ENCODE measurements at regions not wholly inside any gene's neighbourhood (a gene's known extent, or its start where the extent isn't known, plus 50 kb on each side); places are given as distances from the start of the nearest gene placed in this dataset.

DNA sequence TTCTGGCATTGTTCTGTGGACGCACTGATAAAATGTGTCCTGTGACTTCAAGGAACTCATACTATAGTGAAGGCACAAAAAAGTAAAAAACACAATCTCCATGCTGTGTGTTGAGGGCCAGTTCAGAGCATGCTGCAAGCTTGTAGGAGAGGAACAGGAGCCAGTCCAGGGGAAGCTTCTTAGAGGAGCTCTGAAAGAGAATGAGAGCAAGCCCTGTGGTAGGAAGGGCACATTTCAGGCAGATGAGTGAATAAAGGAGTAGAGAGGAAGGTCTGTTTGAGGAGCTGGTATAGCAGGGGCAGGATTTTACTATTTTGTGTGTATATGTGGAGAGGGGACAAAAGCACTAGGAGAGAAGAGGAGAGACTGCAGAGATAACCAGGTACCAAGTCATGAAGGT, 478.3 kb downstream of the ZEB2 start:
- TF ChIP-seq, protein P1, sequence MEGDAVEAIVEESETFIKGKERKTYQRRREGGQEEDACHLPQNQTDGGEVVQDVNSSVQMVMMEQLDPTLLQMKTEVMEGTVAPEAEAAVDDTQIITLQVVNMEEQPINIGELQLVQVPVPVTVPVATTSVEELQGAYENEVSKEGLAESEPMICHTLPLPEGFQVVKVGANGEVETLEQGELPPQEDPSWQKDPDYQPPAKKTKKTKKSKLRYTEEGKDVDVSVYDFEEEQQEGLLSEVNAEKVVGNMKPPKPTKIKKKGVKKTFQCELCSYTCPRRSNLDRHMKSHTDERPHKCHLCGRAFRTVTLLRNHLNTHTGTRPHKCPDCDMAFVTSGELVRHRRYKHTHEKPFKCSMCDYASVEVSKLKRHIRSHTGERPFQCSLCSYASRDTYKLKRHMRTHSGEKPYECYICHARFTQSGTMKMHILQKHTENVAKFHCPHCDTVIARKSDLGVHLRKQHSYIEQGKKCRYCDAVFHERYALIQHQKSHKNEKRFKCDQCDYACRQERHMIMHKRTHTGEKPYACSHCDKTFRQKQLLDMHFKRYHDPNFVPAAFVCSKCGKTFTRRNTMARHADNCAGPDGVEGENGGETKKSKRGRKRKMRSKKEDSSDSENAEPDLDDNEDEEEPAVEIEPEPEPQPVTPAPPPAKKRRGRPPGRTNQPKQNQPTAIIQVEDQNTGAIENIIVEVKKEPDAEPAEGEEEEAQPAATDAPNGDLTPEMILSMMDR (conservative IDR thresholded peaks at IDR 0.05; ENCODE audit: low read depth, low read length), result no peak
- TF ChIP-seq EZH2phosphoT487 (IDR thresholded peaks at IDR 0.05; ENCODE audit: borderline replicate concordance, low read length), result no peak
- TF ChIP-seq EZH2 (IDR thresholded peaks at IDR 0.05; ENCODE audit: low read length, unreplicated experiment), result no peak
- Histone ChIP-seq H3K27me3 (ENCODE audit: low read length) (no peaks in the 10 kb centered on the region), H4K20me1 (ENCODE audit: low read length) (no peaks in the 10 kb centered on the region), H3K9me3 (ENCODE audit: low read length) (no peaks in the 10 kb centered on the region), H3K4me2 (ENCODE audit: low read length) (no peak overlapping the region), H3K36me3 (ENCODE audit: low read depth, low read length) (no peaks in the 10 kb centered on the region), H3K27ac (ENCODE audit: low read length) (no peak overlapping the region), H3K79me2 (ENCODE audit: low read length) (no peaks in the 10 kb centered on the region), H2AFZ (ENCODE audit: low read length) (no peak overlapping the region), H3K9ac (ENCODE audit: low read length) (no peak overlapping the region), H3K9me2 (replicated peaks; ENCODE audit: low read length) (no peaks in the 10 kb centered on the region), H3F3A (ENCODE audit: low read length, unreplicated experiment) (no peaks in the 10 kb centered on the region), H3K4me3 (ENCODE audit: low read length) (no peak overlapping the region), H3K4me1 (ENCODE audit: insufficient read depth, low read length) (no peaks in the 10 kb centered on the region)
- intact Hi-C loops (cut with micrococcal nuclease), result no loop called here
- ChIA-PET POLR2A (ENCODE audit: unreplicated experiment) (interaction anchor here (0.7 kb wide), 1 partner anchor 121 kb away, joined by 5 read pairs; no protein-coding TSS in a partner anchor), CTCF (no interaction called here)
- no peak for ATAC-seq
- no peak for DNase-seq
- no TSS peak for BruUV-seq (replicated peaks)

DNA sequence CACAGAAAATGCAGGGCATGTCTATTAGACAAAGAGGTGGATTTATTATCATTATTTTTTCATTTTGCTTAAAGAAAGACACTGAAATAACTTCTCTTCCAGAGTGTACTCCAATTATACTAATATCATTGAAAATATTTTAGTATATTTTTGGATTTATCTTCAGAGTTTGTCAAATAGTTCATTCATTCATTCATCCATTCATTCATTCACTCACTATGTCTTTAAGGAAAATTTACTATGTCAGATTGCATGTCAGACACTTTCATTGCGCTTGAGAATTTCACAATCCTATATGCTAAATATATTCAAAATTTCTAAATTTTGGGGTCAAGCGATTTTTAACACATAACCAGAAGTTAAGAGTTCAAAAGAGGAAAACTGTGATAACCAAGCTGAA, 479.1 kb downstream of the ZEB2 start:
- no peak overlapping the region for H2AFZ ChIP-seq (ENCODE audit: low read length)
- no peaks in the 10 kb centered on the region for H3K9me3 ChIP-seq (ENCODE audit: low read length)
- DNase-seq, result no peak
- H3K9me2 ChIP-seq (replicated peaks; ENCODE audit: low read length), result no peaks in the 10 kb centered on the region
- no peak for ATAC-seq
- no peak overlapping the region for H3K4me2 ChIP-seq (ENCODE audit: low read length)
- H4K20me1 ChIP-seq (ENCODE audit: low read length), result no peaks in the 10 kb centered on the region
- no peak overlapping the region for H3K9ac ChIP-seq (ENCODE audit: low read length)
- no peaks in the 10 kb centered on the region for H3K36me3 ChIP-seq (ENCODE audit: low read depth, low read length)
- H3K27ac ChIP-seq (ENCODE audit: low read length), result no peak overlapping the region
- H3K79me2 ChIP-seq (ENCODE audit: low read length), result no peaks in the 10 kb centered on the region
- H3K27me3 ChIP-seq (ENCODE audit: low read length), result no peaks in the 10 kb centered on the region
- ChIA-PET CTCF (no interaction called here), POLR2A (ENCODE audit: unreplicated experiment) (no interaction called here)
- BruUV-seq (replicated peaks), result no TSS peak
- H3K4me1 ChIP-seq (ENCODE audit: insufficient read depth, low read length), result no peaks in the 10 kb centered on the region
- intact Hi-C loops (cut with micrococcal nuclease), result no loop called here
- H3K4me3 ChIP-seq (ENCODE audit: low read length), result no peak overlapping the region
- TF ChIP-seq EZH2 (IDR thresholded peaks at IDR 0.05; ENCODE audit: low read length, unreplicated experiment), result no peak
- TF ChIP-seq, protein P1 (conservative IDR thresholded peaks at IDR 0.05; ENCODE audit: low read depth, low read length), result no peak
- TF ChIP-seq EZH2phosphoT487 (IDR thresholded peaks at IDR 0.05; ENCODE audit: borderline replicate concordance, low read length), result no peak
- no peaks in the 10 kb centered on the region for H3F3A ChIP-seq (ENCODE audit: low read length, unreplicated experiment)

DNA sequence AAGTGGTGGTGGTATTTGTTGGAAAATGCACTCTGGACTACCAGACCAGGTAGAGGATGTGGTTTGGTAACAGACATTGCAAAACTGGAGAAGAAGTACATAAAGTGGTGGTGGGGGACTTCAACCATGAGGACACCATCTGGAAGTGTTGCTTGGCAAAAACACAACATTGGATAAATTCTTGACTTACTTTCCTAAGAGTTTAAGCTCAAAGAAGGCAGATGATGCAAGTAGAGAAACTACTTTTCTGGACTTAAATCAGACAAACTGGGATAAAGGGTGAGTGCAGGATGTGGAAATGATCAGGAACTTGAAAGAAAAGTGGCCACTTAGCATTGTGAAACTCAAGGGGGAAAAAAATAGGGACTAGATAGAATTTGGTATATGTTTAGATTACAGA, 487.4 kb downstream of the ZEB2 start:
- H3K4me2 ChIP-seq (ENCODE audit: low read length), result no peak overlapping the region
- intact Hi-C loops (cut with micrococcal nuclease), result no loop called here
- TF ChIP-seq, protein P1 (conservative IDR thresholded peaks at IDR 0.05; ENCODE audit: low read depth, low read length), result no peak
- TF ChIP-seq EZH2phosphoT487 (IDR thresholded peaks at IDR 0.05; ENCODE audit: borderline replicate concordance, low read length) (no peak), EZH2 (IDR thresholded peaks at IDR 0.05; ENCODE audit: low read length, unreplicated experiment) (no peak)
- no TSS peak for BruUV-seq (replicated peaks)
- no peak overlapping the region for H3K4me3 ChIP-seq (ENCODE audit: low read length)
- H3K27me3 ChIP-seq (ENCODE audit: low read length), result no peaks in the 10 kb centered on the region
- ChIA-PET POLR2A (ENCODE audit: unreplicated experiment) (no interaction called here), CTCF (no interaction called here)
- DNase-seq (no peak), ATAC-seq (no peak)
- no peaks in the 10 kb centered on the region for H3K9me2 ChIP-seq (replicated peaks; ENCODE audit: low read length)
- no peaks in the 10 kb centered on the region for H3K9me3 ChIP-seq (ENCODE audit: low read length)
- no peaks in the 10 kb centered on the region for H4K20me1 ChIP-seq (ENCODE audit: low read length)
- H3F3A ChIP-seq (ENCODE audit: low read length, unreplicated experiment), result no peaks in the 10 kb centered on the region
- H3K9ac ChIP-seq (ENCODE audit: low read length), result no peak overlapping the region
- H3K27ac ChIP-seq (ENCODE audit: low read length), result no peak overlapping the region
- H2AFZ ChIP-seq (ENCODE audit: low read length), result no peak overlapping the region
- H3K4me1 ChIP-seq (ENCODE audit: insufficient read depth, low read length), result no peaks in the 10 kb centered on the region
- H3K36me3 ChIP-seq (ENCODE audit: low read depth, low read length), result no peaks in the 10 kb centered on the region
- H3K79me2 ChIP-seq (ENCODE audit: low read length), result no peaks in the 10 kb centered on the region

Measured in PC-3 (cell line).